ENCODE measurements at regions not wholly inside any gene's neighbourhood (a gene's known extent, or its start where the extent isn't known, plus 50 kb on each side); places are given as distances from the start of the nearest gene placed in this dataset.

DNA sequence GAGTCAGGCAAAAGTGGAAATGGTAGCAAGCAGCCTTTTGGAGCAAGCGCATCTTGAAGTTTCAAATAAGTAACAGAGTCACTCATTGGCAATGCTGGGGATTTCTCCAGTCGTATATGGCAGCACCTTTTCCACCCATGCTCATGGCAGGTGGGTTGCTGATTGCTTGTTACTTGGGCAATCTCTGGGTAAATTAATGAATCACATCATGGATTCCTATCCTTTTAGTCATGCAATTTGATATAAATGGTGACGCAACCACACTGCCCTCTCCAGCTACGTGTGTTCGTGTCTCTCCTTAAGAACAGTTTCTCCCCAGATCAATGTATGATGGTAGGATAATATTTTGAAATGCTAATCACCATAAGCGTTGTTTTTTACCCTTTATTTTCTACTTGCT is 339.9 kb upstream of the KCNH8 start:
- intact Hi-C loops (cut with micrococcal nuclease; ENCODE audit: unreplicated experiment): no loop called here
- Histone ChIP-seq H2AFZ (ENCODE audit: low read length) (no peak overlapping the region), H4K20me1 (ENCODE audit: insufficient read depth, low read length) (no peaks in the 10 kb centered on the region), H3K4me2 (ENCODE audit: low read length) (no peak overlapping the region), H3K36me3 (ENCODE audit: insufficient read depth, low read length) (no peaks in the 10 kb centered on the region), H3K4me1 (ENCODE audit: insufficient read depth, low read length, poor library complexity, severe bottlenecking) (no peaks in the 10 kb centered on the region), H3K4me3 (ENCODE audit: low read depth, low read length, poor library complexity, severe bottlenecking) (no peak overlapping the region), H3K9me2 (ENCODE audit: insufficient read depth, low read length) (no peaks in the 10 kb centered on the region), H3K79me2 (ENCODE audit: insufficient read depth, low read depth, low read length) (no peaks in the 10 kb centered on the region), H3K27ac (ENCODE audit: low read depth, low read length, poor library complexity, severe bottlenecking) (no peak overlapping the region), H3K9me3 (ENCODE audit: low read length) (no peaks in the 10 kb centered on the region)
- BruUV-seq (replicated peaks): no TSS peak
- ChIA-PET CTCF (ENCODE audit: unreplicated experiment) (no interaction called here), POLR2A (no interaction called here)
- TF ChIP-seq EZH2phosphoT487 (IDR thresholded peaks at IDR 0.05; ENCODE audit: borderline replicate concordance, low read depth, low read length) (no peak), CTCF (conservative IDR thresholded peaks at IDR 0.05; ENCODE audit: low read length) (no peak)
- DNase-seq (ENCODE audit: low spot score): no peak

- Histone ChIP-seq H3K4me2 (ENCODE audit: low read length) (no peak overlapping the region), H3K79me2 (ENCODE audit: insufficient read depth, low read depth, low read length) (no peaks in the 10 kb centered on the region), H3K36me3 (ENCODE audit: insufficient read depth, low read length) (no peaks in the 10 kb centered on the region), H2AFZ (ENCODE audit: low read length) (no peak overlapping the region), H3K9me3 (ENCODE audit: low read length) (no peaks in the 10 kb centered on the region), H3K9me2 (ENCODE audit: insufficient read depth, low read length) (no peaks in the 10 kb centered on the region), H3K27ac (ENCODE audit: low read depth, low read length, poor library complexity, severe bottlenecking) (no peak overlapping the region), H3K4me3 (ENCODE audit: low read depth, low read length, poor library complexity, severe bottlenecking) (no peak overlapping the region), H4K20me1 (ENCODE audit: insufficient read depth, low read length) (no peaks in the 10 kb centered on the region), H3K4me1 (ENCODE audit: insufficient read depth, low read length, poor library complexity, severe bottlenecking) (no peaks in the 10 kb centered on the region)
- intact Hi-C loops (cut with micrococcal nuclease; ENCODE audit: unreplicated experiment): no loop called here
- DNase-seq (ENCODE audit: low spot score): no peak
- POLR2A ChIA-PET: no interaction called here
- TF ChIP-seq EZH2phosphoT487 (IDR thresholded peaks at IDR 0.05; ENCODE audit: borderline replicate concordance, low read depth, low read length) (no peak), CTCF (conservative IDR thresholded peaks at IDR 0.05; ENCODE audit: low read length) (no peak)
- CTCF ChIA-PET (ENCODE audit: unreplicated experiment): no interaction called here
- no TSS peak for BruUV-seq (replicated peaks)
These were observed 340.7 kb upstream of the KCNH8 start for GRCh38 chr3:18807593-18807992.

GRCh38 chr3:18806633-18807032 is 341.7 kb upstream of the KCNH8 start:
- Histone ChIP-seq H3K4me3 (ENCODE audit: low read depth, low read length, poor library complexity, severe bottlenecking) (no peak overlapping the region), H4K20me1 (ENCODE audit: insufficient read depth, low read length) (no peaks in the 10 kb centered on the region), H3K36me3 (ENCODE audit: insufficient read depth, low read length) (no peaks in the 10 kb centered on the region), H3K27ac (ENCODE audit: low read depth, low read length, poor library complexity, severe bottlenecking) (no peak overlapping the region), H3K9me3 (ENCODE audit: low read length) (no peaks in the 10 kb centered on the region), H3K9me2 (ENCODE audit: insufficient read depth, low read length) (no peaks in the 10 kb centered on the region), H3K4me2 (ENCODE audit: low read length) (no peak overlapping the region), H3K4me1 (ENCODE audit: insufficient read depth, low read length, poor library complexity, severe bottlenecking) (no peaks in the 10 kb centered on the region), H2AFZ (ENCODE audit: low read length) (no peak overlapping the region), H3K79me2 (ENCODE audit: insufficient read depth, low read depth, low read length) (no peaks in the 10 kb centered on the region)
- POLR2A ChIA-PET: no interaction called here
- CTCF ChIA-PET (ENCODE audit: unreplicated experiment): no interaction called here
- no peak for TF ChIP-seq EZH2phosphoT487 (IDR thresholded peaks at IDR 0.05; ENCODE audit: borderline replicate concordance, low read depth, low read length)
- no peak for TF ChIP-seq CTCF (conservative IDR thresholded peaks at IDR 0.05; ENCODE audit: low read length)
- intact Hi-C loops (cut with micrococcal nuclease; ENCODE audit: unreplicated experiment): no loop called here
- DNase-seq (ENCODE audit: low spot score): no peak
- BruUV-seq (replicated peaks): no TSS peak

Measured in OCI-LY7 (cell line).